Natural killer cell treated with Interleukin-12 subunit alpha and Interleukin-12 subunit beta and Interleukin-15 and Interleukin-18, amount 100 ng/mL, for 72 hours (primary cell): ENCODE measurements at regions not wholly inside any gene's neighbourhood (a gene's known extent, or its start where the extent isn't known, plus 50 kb on each side); places are given as distances from the start of the nearest gene placed in this dataset.
A peak's percentile ranks its signal among the peaks of the same experiment; 100 is the strongest.
"Not testable (repeated sequence)": the region's sequence is repeated elsewhere in the genome, so short reads cannot be mapped to it uniquely, and the experiment has no call there.

Experiments used
- ATAC-seq, 2 donors: fragments of 150-1000 bp; cut with Tn5 transposase in 1 of 2; sonication (Bioruptor Pico), chemical (Tn5 transposase) in 1 of 2; 2 replicates each; pipeline ENCODE4 v1.10.0; 2021
- DNase-seq: peaks from one replicate; pipeline ENCODE4 v3.0.0; 2022; ENCODE audit warnings: low spot score
- H3K27ac Mint-ChIP-seq, 2 donors: 1 replicate in 1 of 2; 2 replicates in 1 of 2; pipeline ENCODE4 v1.8.0; 2022; ENCODE audit warnings: mixed read lengths in 2 of 2, mild to moderate bottlenecking in 1 of 2, moderate library complexity in 1 of 2
- H3K27me3 Mint-ChIP-seq, 2 donors: 1 replicate in 1 of 2; 2 replicates in 1 of 2; pipeline ENCODE4 v1.8.0; 2022; ENCODE audit warnings: mixed read lengths in 2 of 2
- H3K36me3 Mint-ChIP-seq: one replicate; pipeline ENCODE4 v1.8.0; 2022; ENCODE audit warnings: mixed read lengths
- H3K4me1 Mint-ChIP-seq, 2 donors: 1 replicate in 1 of 2; 2 replicates in 1 of 2; pipeline ENCODE4 v1.8.0; 2022; ENCODE audit warnings: low read depth in 2 of 2, mixed read lengths in 2 of 2, mild to moderate bottlenecking in 1 of 2
- H3K4me3 Mint-ChIP-seq: one replicate; pipeline ENCODE4 v1.8.0; 2022; ENCODE audit warnings: mixed read lengths
- H3K9me3 Mint-ChIP-seq: 2 replicates; pipeline ENCODE4 v1.8.0; 2022; ENCODE audit warnings: mixed read lengths

DNA sequence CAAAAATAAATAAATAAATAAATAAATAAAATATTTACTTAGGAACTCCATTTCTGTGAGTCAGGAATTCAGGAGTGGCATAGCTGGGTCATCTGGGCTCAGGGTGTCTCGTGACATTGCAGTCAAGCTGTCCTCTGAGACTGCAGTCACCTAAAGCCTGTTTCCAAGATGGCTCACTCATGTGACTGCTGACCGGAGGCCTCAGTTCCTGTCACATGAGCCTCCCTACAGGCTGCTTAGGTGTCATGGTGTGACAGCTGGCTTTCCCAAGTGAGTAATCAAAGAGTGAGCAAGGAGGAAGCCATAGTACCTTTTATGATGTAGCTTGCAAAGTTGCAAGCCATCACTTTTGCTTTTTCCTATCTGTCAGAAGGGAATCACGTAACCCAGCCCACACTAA lies 128.6 kb upstream of the KCTD7 start:
- no peak overlapping the region for H3K4me3 Mint-ChIP-seq
- no peak overlapping the region for H3K27ac Mint-ChIP-seq
- no peaks in the 10 kb centered on the region for H3K27me3 Mint-ChIP-seq
- H3K4me1 Mint-ChIP-seq, result peaks cover 0 to 2% of the 10 kb centered on the region in 2 donors
- DNase-seq, result no peak
- no peaks in the 10 kb centered on the region for H3K36me3 Mint-ChIP-seq
- H3K9me3 Mint-ChIP-seq, result no peaks in the 10 kb centered on the region
- ATAC-seq, result peak in 1 of 2 donors; percentile 56

DNA sequence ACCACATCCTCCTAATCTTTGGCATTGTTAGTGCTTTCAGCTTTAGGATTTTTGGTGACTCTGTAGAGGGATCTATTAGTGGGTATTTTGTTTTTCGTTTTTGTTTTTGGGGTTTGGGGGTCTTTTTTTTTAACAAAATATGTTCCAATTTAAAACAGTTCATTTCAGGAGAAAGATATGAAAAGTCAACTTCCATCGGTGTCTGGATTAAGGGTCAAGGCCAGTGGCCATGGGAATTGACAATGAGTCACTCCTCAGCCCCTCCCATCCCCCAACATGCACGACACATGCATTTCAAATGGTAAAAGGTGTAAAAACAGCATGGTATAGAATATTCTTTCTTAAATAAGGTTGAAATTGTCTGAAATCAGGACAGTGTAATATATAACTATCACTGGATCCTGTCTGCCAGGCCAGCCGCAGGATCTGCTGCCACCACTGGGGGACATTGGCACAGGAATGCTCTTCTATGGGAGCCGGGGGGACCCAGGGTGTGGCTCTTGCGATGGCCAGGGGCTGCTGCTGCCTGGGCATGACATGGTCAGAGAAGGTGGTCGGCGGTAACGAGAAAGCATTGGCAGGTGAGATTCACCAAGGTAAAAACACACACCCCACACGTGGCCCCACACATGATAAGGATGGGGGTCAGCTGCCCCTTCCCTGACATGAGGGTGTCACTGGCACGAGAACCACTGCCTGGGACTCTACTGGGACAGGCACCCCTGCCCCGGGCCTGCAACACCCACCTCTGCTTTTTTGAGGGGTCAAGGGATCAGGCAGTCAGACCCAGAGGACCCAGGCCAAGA lies 126.2 kb upstream of the KCTD7 start:
- DNase-seq (no peak), ATAC-seq (no peak)
- H3K27ac Mint-ChIP-seq, result no peak overlapping the region
- H3K9me3 Mint-ChIP-seq, result no peaks in the 10 kb centered on the region
- H3K4me3 Mint-ChIP-seq, result no peak overlapping the region
- H3K36me3 Mint-ChIP-seq, result no peaks in the 10 kb centered on the region
- H3K4me1 Mint-ChIP-seq, result peaks cover 0 to 6% of the 10 kb centered on the region in 2 donors
- peaks cover 0 to 4% of the 10 kb centered on the region in 2 donors for H3K27me3 Mint-ChIP-seq

DNA sequence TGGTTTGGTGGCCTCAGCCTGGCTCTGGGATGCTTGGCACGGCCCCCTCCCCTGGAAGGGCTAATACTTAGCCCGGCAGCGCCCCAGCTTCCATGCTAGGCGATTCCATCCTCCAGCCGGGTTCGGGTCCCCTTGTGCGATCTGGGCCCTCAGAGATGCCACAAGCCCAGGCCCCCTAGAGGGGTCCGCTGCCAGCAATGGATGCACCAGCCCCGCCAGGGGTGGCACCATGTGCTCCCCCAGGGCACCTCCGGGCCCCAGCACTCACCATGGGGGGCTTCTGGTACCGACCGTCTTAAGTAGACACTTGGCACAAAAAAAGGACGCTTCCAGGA lies 125.7 kb upstream of the KCTD7 start:
- Mint-ChIP-seq H3K9me3 (no peaks in the 10 kb centered on the region), H3K27ac (no peak overlapping the region), H3K36me3 (no peaks in the 10 kb centered on the region), H3K4me1 (peaks cover 0 to 6% of the 10 kb centered on the region in 2 donors), H3K4me3 (no peak overlapping the region), H3K27me3 (peaks cover 0 to 7% of the 10 kb centered on the region in 2 donors)
- DNase-seq (no peak), ATAC-seq (no peak)

DNA sequence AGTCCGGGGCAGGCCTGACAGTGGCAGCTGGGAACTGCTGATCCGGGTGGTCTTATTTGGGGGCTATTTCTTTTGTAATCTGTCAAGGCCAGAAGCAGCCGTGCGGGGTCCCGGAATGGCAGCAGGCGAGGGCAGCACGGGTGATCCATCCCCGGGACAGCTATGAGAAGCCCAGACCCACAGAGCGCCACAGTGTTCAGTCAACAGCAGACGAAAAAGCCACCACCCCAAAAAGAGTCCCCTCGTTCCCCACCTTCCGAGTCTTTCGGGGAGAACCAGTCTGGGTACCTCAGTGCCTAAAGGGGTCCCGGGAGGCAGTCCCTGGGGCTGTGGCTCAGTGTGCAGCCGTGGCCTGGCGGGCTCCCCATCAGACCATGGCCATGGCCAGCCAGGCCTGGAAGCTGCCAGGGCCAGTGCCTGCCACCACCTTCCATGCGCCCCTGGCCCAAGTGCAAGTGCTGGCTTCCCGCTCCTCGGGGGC lies 125.1 kb upstream of the KCTD7 start:
- Mint-ChIP-seq H3K36me3 (no peaks in the 10 kb centered on the region), H3K4me3 (no peak overlapping the region), H3K4me1 (peaks cover 0 to 6% of the 10 kb centered on the region in 2 donors), H3K9me3 (no peaks in the 10 kb centered on the region), H3K27ac (no peak overlapping the region), H3K27me3 (peaks cover 3 to 10% of the 10 kb centered on the region in 2 donors)
- no peak for DNase-seq
- ATAC-seq, result peak in 1 of 2 donors; percentile 3

DNA sequence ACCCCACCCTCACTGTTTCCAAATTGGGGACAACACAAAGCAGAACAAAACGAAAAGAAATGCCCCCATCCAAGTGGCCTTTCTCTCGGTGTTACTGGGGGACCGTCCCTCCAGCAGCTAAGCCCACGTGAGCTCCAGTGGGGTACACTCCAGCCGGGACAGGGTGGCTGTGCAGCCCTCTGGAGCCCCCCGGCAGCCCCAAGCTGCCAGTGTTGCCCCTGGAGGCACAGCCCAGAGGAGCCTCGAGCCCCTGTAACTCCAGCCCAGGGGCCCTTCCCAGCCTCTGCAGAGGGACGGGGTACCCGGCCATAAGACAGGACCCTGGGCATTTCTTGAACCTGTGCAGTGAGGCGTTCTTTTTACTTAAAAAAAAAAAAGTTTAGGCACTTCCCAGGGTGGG lies 124.5 kb upstream of the KCTD7 start:
- Mint-ChIP-seq H3K4me1 (peaks cover 0 to 6% of the 10 kb centered on the region in 2 donors), H3K36me3 (no peaks in the 10 kb centered on the region), H3K27ac (no peak overlapping the region), H3K9me3 (no peaks in the 10 kb centered on the region), H3K4me3 (no peak overlapping the region), H3K27me3 (peaks cover 8 to 12% of the 10 kb centered on the region in 2 donors)
- ATAC-seq (no peak), DNase-seq (no peak)

DNA sequence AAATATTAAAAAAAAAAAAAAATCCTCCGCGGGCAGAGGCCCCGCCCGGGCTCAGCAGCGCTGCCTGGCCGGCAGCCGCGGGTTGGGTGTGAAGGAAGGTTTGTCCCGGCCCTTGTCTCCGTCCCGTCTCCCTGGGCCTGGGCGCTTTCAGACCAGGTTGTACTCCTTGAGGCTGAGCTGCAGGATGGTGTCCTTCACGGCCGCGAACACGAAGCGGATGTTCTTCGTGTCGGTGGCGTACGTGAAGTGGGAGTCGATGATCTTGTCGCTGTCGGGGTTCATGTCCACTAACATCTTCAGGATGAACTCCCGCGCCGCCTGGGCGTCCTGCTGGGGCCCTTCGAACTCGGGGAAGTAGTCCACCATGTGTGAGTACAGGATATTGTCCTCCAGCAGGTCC lies 123.7 kb upstream of the KCTD7 start:
- peaks cover 8 to 12% of the 10 kb centered on the region in 2 donors for H3K27me3 Mint-ChIP-seq
- peaks cover 0 to 6% of the 10 kb centered on the region in 2 donors for H3K4me1 Mint-ChIP-seq
- no peak overlapping the region for H3K27ac Mint-ChIP-seq
- no peak overlapping the region for H3K4me3 Mint-ChIP-seq
- H3K9me3 Mint-ChIP-seq, result no peaks in the 10 kb centered on the region
- no peak for ATAC-seq
- H3K36me3 Mint-ChIP-seq, result no peaks in the 10 kb centered on the region
- no peak for DNase-seq

DNA sequence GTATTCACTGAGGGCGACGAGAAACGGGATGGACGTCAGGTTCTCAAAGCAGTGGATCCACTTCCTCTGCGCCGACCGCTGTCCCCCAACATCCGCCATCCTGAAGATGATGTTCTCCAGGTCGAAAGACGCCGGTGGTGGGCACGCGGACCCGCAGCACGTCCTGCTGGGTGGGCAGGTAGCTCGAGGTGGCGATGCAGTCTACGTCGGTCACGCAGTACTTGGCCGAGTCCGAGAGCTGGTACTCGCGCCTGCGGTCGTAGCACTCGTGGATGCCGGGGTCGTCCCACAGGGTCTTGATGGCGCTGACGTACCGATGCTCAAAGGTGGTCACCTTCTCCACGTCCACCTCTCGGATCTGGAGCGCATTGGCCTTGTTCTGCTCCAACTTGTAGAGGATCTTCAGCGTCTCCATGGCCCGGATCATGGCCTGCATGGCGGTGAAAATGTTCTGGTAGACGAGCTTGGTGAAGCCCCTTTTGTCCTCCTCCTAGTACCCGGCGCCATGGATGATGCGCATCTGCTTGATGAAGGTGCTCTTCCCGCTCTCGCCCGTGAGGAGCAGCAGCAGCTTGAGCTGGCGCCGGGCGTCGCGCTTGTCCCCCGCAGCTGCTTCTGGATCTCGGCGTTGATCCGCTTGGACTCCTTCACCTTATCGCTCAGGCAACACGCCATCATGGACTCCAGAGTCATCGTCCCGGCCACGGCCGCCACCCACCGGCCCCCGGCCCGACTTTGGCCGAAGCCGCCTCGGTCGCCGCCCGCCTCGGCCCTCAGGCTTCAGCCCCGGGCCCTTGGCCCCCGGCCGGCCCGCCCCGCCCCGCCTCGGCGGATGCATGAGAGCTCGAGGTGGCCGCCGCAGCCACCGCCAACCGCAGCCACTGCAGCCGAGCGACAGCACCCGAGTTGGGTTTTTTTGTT lies 122.9 kb upstream of the KCTD7 start:
- H3K4me1 Mint-ChIP-seq, result peaks cover 0 to 6% of the 10 kb centered on the region in 2 donors
- DNase-seq, result peak; percentile 73
- peak; percentile 80 to 83 for ATAC-seq
- H3K27ac Mint-ChIP-seq, result no peak overlapping the region
- peak overlapping the region; percentile 60 for H3K4me3 Mint-ChIP-seq
- peaks cover 8 to 12% of the 10 kb centered on the region in 2 donors for H3K27me3 Mint-ChIP-seq
- no peaks in the 10 kb centered on the region for H3K36me3 Mint-ChIP-seq
- no peaks in the 10 kb centered on the region for H3K9me3 Mint-ChIP-seq

DNA sequence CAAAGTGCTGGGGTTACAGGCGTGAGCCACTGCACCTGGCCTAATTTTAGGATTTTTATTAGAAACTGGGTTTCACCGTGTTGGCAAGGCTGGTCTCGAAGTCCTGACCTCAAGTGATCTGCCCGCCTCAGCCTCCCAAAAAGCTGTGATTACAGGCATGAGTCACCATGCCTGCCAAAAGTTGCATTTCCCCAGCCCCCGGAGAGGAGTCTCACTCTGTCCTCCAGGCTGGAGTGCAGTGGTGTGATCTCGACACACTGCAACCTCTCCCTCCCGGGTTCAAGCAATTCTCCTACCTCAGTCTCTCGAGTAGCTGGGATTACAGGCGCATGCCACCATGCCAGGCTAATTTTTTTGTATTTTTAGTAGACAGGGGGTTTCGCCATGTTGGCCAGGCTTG lies 122.0 kb upstream of the KCTD7 start:
- peak in 1 of 2 donors; percentile 50 for ATAC-seq
- peaks cover 8 to 12% of the 10 kb centered on the region in 2 donors for H3K27me3 Mint-ChIP-seq
- not testable (repeated sequence) for DNase-seq, H3K27ac Mint-ChIP-seq, H3K36me3 Mint-ChIP-seq, H3K9me3 Mint-ChIP-seq, H3K4me1 Mint-ChIP-seq
- peak overlapping the region; percentile 60 for H3K4me3 Mint-ChIP-seq

DNA sequence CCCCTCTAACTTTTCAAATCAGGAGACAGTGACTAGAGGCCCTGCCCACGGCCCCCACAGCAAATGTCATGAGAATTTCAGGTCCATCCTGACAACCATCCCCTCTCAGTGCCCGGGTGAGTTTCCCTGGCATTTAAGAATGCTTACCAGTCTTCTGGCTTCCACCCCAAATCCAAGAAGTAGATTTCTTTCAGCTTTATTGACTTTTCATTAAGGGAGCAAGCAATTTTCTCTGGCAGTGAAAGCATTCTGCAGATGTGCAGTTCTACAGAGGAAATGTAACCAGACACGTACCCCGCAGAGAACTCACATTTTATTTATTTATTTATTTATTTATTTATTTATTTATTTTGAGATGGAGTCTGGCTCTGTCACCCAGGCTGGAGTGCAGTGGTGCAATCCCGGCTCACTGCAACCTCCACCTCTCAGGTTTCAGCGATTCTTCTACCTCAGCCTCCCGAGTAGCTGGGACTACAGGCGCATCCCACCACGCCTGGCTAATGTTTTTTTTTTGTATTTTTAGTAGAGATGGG lies 120.9 kb upstream of the KCTD7 start:
- Mint-ChIP-seq H3K27me3 (peaks cover 8 to 12% of the 10 kb centered on the region in 2 donors), H3K4me1 (peaks cover 0 to 6% of the 10 kb centered on the region in 2 donors), H3K27ac (no peak overlapping the region), H3K9me3 (no peaks in the 10 kb centered on the region), H3K36me3 (no peaks in the 10 kb centered on the region), H3K4me3 (no peak overlapping the region)
- DNase-seq (no peak), ATAC-seq (no peak)

DNA sequence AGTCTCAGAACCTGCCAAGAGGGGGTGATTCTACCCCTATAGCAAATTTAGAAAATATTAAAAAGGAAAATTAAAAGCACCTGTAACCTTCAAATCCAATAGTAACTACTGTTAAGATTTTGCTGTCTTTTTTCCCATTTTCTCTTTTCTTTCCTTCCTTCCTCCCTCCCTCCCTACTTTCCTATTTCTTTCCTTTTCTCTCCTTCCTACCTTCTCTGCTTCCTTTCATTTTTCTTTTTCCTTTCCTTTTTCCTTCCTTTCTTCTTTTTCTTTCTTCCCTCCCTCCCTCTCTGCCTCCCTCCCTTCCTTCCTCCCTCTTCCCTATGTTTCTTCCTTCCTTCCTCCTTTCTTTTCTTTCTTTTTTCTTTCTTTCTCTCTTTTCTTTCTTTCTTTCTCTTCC lies 120.2 kb upstream of the KCTD7 start:
- H3K27ac Mint-ChIP-seq, result no peak overlapping the region
- H3K4me1 Mint-ChIP-seq, result peaks cover 0 to 6% of the 10 kb centered on the region in 2 donors
- H3K27me3 Mint-ChIP-seq, result peaks cover 8 to 12% of the 10 kb centered on the region in 2 donors
- DNase-seq (no peak), ATAC-seq (no peak)
- H3K9me3 Mint-ChIP-seq, result no peaks in the 10 kb centered on the region
- H3K4me3 Mint-ChIP-seq, result no peak overlapping the region
- H3K36me3 Mint-ChIP-seq, result no peaks in the 10 kb centered on the region

DNA sequence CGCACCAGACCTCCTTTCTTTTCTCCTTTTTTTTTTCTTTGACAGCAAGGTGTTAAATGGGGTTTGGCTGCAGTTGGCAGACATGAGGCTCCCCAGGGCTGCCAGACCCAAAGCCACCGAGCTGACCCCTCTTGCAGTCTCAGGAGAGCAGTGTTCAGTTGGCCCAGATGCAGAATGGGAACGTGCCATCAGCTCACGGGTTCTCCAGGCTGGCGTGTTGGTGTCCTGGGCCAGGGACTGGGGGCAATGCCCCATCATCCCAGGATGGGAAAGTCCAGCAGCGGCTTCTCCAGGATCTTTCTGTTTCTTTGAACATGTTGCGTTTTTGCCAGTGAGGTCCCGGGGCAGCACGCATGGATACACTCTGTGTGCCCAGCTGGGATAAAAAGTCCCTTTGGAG lies 114.6 kb upstream of the KCTD7 start:
- no peak overlapping the region for H3K4me3 Mint-ChIP-seq
- H3K9me3 Mint-ChIP-seq, result no peaks in the 10 kb centered on the region
- no peak overlapping the region for H3K27ac Mint-ChIP-seq
- ATAC-seq (no peak), DNase-seq (no peak)
- no peaks in the 10 kb centered on the region for H3K36me3 Mint-ChIP-seq
- peaks cover 0 to under 1% of the 10 kb centered on the region in 2 donors for H3K27me3 Mint-ChIP-seq
- no peaks in the 10 kb centered on the region for H3K4me1 Mint-ChIP-seq

DNA sequence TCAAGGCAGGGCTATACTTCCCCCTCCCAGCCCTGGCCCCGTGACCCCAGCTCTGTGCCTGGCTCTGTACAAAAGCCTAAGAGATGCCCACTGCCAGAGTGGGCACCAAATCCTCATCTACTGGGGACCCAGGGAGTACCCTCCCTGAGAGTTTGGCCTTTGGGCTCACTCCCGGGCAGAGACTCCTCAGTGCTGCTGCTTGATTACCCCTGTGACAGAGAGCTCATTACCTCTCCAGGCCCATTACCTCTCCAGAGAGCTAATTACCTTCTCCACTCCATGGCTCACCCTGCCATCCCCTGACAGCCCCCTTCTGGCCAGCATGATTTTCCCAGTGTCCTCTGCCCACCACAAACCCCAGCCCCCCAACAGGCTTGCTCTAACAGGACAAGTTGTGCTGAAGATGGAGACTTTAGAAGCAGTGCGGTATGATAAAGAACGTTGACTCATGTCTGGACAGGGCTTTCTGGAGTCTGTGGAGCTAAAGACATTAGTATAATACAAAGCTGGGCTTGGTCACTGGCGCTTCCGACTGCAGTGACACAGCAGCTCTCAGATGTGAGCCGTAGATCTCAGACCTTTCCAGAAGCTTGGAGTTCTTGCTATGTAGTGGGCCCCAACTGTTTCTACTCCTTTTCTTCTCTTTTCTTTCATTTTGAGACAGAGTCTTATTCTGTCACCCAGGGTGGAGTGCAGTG lies 111.3 kb upstream of the KCTD7 start:
- H3K36me3 Mint-ChIP-seq, result no peaks in the 10 kb centered on the region

DNA sequence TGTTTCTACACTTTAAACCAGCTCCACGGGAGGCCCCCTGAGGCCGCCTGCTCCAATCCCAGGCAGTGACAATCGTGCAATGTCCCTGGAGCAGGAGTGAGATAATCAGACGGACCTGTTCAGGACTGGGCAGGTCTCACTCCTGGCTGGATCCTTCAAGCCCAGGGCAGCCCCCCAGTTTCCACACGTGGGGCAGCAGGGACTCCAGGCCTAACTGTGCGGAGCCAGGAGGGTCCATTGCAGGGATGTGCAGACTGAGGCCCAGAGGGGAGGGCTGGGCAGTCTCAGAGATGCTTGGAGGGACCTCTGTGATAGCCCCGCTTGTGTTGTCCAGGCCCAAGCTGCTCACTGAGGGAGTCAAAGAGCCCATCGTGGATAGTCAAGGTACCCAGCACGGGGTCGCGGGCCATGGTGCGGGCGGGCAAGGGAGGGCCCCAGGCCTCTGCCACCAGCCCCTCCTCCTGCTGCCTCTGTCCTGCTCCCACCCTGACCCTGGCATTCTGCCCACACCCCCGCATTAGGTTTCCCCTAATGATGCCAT lies 110.5 kb upstream of the KCTD7 start:
- DNase-seq, result no peak
- Mint-ChIP-seq H3K9me3 (no peaks in the 10 kb centered on the region), H3K4me1 (peaks cover 2 to 7% of the 10 kb centered on the region in 2 donors), H3K36me3 (no peaks in the 10 kb centered on the region), H3K4me3 (no peak overlapping the region), H3K27ac (no peak overlapping the region), H3K27me3 (no peaks in the 10 kb centered on the region)
- ATAC-seq, result peak; percentile 17 to 43

More for the DNA sequence above, 111.3 kb upstream of the KCTD7 start:
- DNase-seq (no peak), ATAC-seq (no peak)
- Mint-ChIP-seq H3K27ac (no peak overlapping the region), H3K9me3 (no peaks in the 10 kb centered on the region), H3K27me3 (no peaks in the 10 kb centered on the region), H3K4me3 (no peak overlapping the region), H3K4me1 (peaks cover 0 to 4% of the 10 kb centered on the region in 2 donors)
